PC-9 (cell line): ENCODE measurements at regions not wholly inside any gene's neighbourhood (a gene's known extent, or its start where the extent isn't known, plus 50 kb on each side); places are given as distances from the start of the nearest gene placed in this dataset.

Source experiments
- EZH2 ChIP-seq: fragments of 200-600 bp; sonication (generic); IDR thresholded peaks from 2 replicates; pipeline ENCODE4 v1.8.0; 2017; ENCODE audit warnings: antibody characterized with exemption, low read depth
- TF ChIP-seq, protein P1 (sequence below): fragments of 200-600 bp; sonication (generic); conservative IDR thresholded peaks from 2 replicates; pipeline ENCODE4 v1.6.1; 2017; ENCODE audit warnings: mixed run types, antibody characterized with exemption, mild to moderate bottlenecking, moderate library complexity

DNA sequence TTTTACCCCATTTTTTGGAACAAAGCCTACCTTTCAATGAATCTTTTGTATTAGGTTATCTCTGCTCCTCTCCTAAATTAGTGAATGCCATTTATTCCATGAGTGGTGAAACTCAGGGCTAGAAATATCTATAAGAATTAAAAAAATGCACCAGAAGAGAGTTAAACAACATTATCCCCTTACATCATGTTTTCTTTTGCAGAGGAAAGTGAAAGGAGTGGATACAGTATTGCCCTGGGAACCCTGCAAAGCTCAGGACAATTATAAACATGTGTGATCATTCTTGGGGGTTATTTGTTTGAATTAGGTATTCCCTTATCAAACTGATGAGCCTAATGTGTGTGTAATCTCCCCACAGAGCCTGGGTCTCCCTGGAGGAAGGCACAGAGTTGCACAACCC, 559.2 kb downstream of the RNF144A start:
- TF ChIP-seq, protein P1, sequence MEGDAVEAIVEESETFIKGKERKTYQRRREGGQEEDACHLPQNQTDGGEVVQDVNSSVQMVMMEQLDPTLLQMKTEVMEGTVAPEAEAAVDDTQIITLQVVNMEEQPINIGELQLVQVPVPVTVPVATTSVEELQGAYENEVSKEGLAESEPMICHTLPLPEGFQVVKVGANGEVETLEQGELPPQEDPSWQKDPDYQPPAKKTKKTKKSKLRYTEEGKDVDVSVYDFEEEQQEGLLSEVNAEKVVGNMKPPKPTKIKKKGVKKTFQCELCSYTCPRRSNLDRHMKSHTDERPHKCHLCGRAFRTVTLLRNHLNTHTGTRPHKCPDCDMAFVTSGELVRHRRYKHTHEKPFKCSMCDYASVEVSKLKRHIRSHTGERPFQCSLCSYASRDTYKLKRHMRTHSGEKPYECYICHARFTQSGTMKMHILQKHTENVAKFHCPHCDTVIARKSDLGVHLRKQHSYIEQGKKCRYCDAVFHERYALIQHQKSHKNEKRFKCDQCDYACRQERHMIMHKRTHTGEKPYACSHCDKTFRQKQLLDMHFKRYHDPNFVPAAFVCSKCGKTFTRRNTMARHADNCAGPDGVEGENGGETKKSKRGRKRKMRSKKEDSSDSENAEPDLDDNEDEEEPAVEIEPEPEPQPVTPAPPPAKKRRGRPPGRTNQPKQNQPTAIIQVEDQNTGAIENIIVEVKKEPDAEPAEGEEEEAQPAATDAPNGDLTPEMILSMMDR, result no peak
- TF ChIP-seq EZH2, result no peak
